ENCODE measurements at regions not wholly inside any gene's neighbourhood (a gene's known extent, or its start where the extent isn't known, plus 50 kb on each side); places are given as distances from the start of the nearest gene placed in this dataset.

GRCh38 chr12:27180906-27181505 lies 63.1 kb upstream of the STK38L start:
- no peak for DNase-seq

- DNase-seq, result no peak
Observed at GRCh38 chr12:27183342-27183741, 60.7 kb upstream of the STK38L start.

GRCh38 chr12:27185234-27186021 lies 58.7 kb upstream of the STK38L start:
- DNase-seq, result no peak

GRCh38 chr12:27186022-27186839 lies 57.9 kb upstream of the STK38L start:
- no peak for DNase-seq

GRCh38 chr12:27187697-27188096 lies 56.4 kb upstream of the STK38L start:
- DNase-seq, result no peak

GRCh38 chr12:27190761-27191160 lies 53.3 kb upstream of the STK38L start:
- DNase-seq, result no peak

GRCh38 chr12:27191531-27191930 lies 52.6 kb upstream of the STK38L start:
- no peak for DNase-seq

GRCh38 chr12:27192118-27192802 lies 51.8 kb upstream of the STK38L start:
- DNase-seq, result no peak

GRCh38 chr12:27193106-27193505 lies 51.0 kb upstream of the STK38L start:
- DNase-seq, result no peak

- no peak for DNase-seq
Observed at GRCh38 chr12:27193854-27194544, 50.1 kb upstream of the STK38L start.

Data from NCI-H345 (cell line).